Adrenal gland (tissue), 9 donors: ENCODE measurements at regions not wholly inside any gene's neighbourhood (a gene's known extent, or its start where the extent isn't known, plus 50 kb on each side); places are given as distances from the start of the nearest gene placed in this dataset.

Source experiments
- DNase-seq, 7 donors: peaks; one replicate each; pipeline ENCODE4 v3.0.0-alpha.2; 2019 to 2020
- H3K27ac ChIP-seq, 5 donors: fragments of 200-600 bp; sonication (generic) in 4 of 5; 1 replicate in 3 of 5; 2 replicates in 2 of 5; pipeline versions ENCODE4 v1.5.1 to v1.8.0; 2016 to 2020; ENCODE audit warnings: mild to moderate bottlenecking in 1 of 5
- H3K27me3 ChIP-seq: fragments of 200-600 bp; 2 replicates; pipeline ENCODE4 v1.8.0; 2021
- H3K36me3 ChIP-seq, 2 donors: fragments of 200-600 bp; replicated peaks in 1 of 2; 1 replicate in 1 of 2; 2 replicates in 1 of 2; pipeline versions ENCODE4 v1.5.1 to v1.8.0; 2018 to 2022
- H3K4me1 ChIP-seq, 2 donors: fragments of 200-600 bp; replicated peaks in 1 of 2; 1 replicate in 1 of 2; 2 replicates in 1 of 2; pipeline versions ENCODE4 v1.5.1 to v1.8.0; 2018 to 2021
- H3K4me3 ChIP-seq, 4 donors: fragments of 200-600 bp; sonication (generic) in 3 of 4; one replicate each; pipeline ENCODE4 v1.5.1; 2016 to 2018
- H3K9me3 ChIP-seq, 3 donors: fragments of 200-600 bp; sonication (generic) in 1 of 3; replicated peaks in 1 of 3; 1 replicate in 2 of 3; 2 replicates in 1 of 3; pipeline versions ENCODE4 v1.5.1 to v1.8.0; 2016 to 2021
- POLR2A ChIP-seq, 2 donors: fragments of 450-650 bp; IDR thresholded peaks; one replicate each; pipeline ENCODE4 v1.6.1; 2017; ENCODE audit warnings: antibody characterized with exemption in 2 of 2, mild to moderate bottlenecking in 2 of 2, moderate library complexity in 1 of 2
- WGBS, 4 donors: extraction: QIAGEN DNeasy Blood & Tissue Kit in 2 of 4; methylation state at CpG; one replicate each; pipeline versions ENCODE4 v1.1.5 to v1.1.7; 2013 to 2017; 5-methylcytosine and 5-hydroxymethylcytosine counted together
- intact Hi-C, 2 donors: fragments of 100-400 bp; cut with DNase I; formaldehyde crosslinking; loops; one replicate each; pipeline versions ENCODE4 v1.14.1 to v1.15.0; 2022 to 2023
- TF ChIP-seq, protein P1 (sequence below), 6 experiments: fragments of 450-650 bp in 4 of 6; fragments of 200-600 bp in 2 of 6; sonication (generic) in 1 of 6; IDR thresholded peaks; 1 replicate in 5 of 6; 2 replicates in 1 of 6; pipeline versions ENCODE4 v1.5.1 to v1.8.0; 2016 to 2021; ENCODE audit warnings: antibody characterized with exemption in 6 of 6, mild to moderate bottlenecking in 2 of 6, moderate library complexity in 1 of 6
- donor health status: healthy with polysubstance abuse.
- donor health status: Bipolar disorder and iron deficiency.
- donor health status: DM: yes; HTN: yes; CAD: no.
- donor health status: DM: no; HTN: no; CAD: no.
- donor health status: DM: no; HTN: no; CAD: no.

DNA sequence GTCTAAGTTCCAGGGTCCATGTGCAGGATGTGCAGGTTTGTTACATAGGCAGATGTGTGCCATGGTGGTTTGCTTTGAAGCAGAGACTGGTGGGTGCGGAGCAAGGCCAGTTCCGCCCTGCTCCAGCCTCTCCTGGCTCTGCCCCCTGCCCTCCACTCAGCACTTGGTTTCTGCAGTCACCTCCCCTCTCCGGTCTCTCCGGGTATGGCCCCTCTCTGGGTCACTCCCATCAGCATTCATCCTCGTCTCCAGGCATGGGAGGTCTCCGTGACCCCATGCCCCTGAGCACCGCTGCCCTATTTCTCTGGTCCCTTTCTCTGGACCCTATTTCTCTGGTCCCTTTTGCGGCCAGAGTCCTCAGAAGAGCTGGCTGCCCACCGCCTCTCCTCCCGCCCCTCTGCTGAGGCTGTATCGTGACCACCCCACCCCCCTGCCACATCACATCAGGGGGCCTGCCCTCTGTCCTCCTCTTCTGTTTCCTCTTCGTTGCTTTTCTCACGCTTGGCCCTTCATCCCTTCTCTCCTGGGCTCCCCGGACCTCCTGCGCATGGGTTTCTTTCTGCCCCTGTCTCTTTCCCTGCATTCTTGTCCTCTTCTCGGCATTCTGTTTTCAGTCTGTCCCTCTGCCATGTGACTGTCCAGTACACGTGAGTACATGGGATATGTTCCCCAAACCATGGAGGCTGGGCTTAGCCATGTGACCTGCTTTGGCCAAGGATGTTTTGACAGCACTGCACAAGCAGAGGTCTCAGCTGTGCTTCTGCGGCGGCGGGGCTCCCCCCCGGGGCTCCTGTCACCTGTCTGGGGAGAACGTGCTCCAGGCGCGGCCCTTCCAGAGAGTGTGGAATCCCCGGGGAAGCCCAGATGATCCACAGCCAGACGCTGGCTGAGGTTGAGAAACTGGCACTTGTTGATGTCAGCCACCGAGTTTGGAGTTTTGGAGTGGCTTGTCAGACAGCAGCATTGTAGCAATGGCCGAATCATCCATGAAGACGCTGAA, 54.4 kb upstream of the C1orf174 start:
- Histone ChIP-seq H3K4me1 (no peaks in the 10 kb centered on the region), H3K27ac (no peak overlapping the region), H3K9me3 (no peaks in the 10 kb centered on the region), H3K27me3 (no peaks in the 10 kb centered on the region), H3K4me3 (no peak overlapping the region), H3K36me3 (no peaks in the 10 kb centered on the region)
- no peak for TF ChIP-seq POLR2A (IDR thresholded peaks at IDR 0.05)
- TF ChIP-seq, protein P1, sequence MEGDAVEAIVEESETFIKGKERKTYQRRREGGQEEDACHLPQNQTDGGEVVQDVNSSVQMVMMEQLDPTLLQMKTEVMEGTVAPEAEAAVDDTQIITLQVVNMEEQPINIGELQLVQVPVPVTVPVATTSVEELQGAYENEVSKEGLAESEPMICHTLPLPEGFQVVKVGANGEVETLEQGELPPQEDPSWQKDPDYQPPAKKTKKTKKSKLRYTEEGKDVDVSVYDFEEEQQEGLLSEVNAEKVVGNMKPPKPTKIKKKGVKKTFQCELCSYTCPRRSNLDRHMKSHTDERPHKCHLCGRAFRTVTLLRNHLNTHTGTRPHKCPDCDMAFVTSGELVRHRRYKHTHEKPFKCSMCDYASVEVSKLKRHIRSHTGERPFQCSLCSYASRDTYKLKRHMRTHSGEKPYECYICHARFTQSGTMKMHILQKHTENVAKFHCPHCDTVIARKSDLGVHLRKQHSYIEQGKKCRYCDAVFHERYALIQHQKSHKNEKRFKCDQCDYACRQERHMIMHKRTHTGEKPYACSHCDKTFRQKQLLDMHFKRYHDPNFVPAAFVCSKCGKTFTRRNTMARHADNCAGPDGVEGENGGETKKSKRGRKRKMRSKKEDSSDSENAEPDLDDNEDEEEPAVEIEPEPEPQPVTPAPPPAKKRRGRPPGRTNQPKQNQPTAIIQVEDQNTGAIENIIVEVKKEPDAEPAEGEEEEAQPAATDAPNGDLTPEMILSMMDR (IDR thresholded peaks at IDR 0.05), result no peak
- intact Hi-C loops, result no loop called here
- no peak for DNase-seq
- 26 to 43% (median 34%) methylated on average over 23 to 29 of the region's 29 CpGs for WGBS, 4 donors

DNA sequence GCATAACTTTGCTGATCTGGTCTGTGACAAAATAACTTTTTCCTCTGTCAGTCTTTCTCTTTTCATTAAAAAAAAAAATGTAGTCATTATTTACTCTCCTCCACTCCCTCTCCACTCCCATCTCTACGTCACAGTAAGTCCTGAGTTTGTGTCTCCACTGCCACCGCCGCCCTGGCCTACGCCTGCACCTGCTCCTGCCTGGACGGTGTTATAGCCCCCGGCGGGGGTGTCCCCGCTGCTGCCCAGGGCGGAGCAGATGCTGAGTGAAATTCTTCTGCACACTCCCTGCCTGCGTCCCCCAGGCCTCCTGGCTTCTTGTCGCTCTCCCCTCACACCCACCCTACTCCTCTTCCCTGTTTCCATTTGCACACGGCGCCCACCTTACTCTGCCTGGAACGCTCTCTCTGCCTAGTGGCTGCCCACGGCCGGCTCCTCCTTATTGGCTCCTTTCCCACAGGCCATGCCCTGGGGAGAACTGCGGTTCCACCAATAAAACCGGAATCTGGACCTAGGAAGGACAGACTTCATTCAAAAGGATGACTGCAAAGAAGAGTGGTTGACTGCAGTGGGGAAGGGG, 55.2 kb upstream of the C1orf174 start:
- Histone ChIP-seq H3K4me3 (no peak overlapping the region), H3K27me3 (no peaks in the 10 kb centered on the region), H3K4me1 (no peaks in the 10 kb centered on the region), H3K36me3 (no peaks in the 10 kb centered on the region), H3K27ac (no peak overlapping the region), H3K9me3 (no peaks in the 10 kb centered on the region)
- intact Hi-C loops, result no loop called here
- 65 to 71% (median 69%) methylated on average over 18 of the region's 18 CpGs for WGBS, 4 donors
- no peak for TF ChIP-seq POLR2A (IDR thresholded peaks at IDR 0.05)
- TF ChIP-seq, protein P1 (IDR thresholded peaks at IDR 0.05), result no peak
- no peak for DNase-seq

DNA sequence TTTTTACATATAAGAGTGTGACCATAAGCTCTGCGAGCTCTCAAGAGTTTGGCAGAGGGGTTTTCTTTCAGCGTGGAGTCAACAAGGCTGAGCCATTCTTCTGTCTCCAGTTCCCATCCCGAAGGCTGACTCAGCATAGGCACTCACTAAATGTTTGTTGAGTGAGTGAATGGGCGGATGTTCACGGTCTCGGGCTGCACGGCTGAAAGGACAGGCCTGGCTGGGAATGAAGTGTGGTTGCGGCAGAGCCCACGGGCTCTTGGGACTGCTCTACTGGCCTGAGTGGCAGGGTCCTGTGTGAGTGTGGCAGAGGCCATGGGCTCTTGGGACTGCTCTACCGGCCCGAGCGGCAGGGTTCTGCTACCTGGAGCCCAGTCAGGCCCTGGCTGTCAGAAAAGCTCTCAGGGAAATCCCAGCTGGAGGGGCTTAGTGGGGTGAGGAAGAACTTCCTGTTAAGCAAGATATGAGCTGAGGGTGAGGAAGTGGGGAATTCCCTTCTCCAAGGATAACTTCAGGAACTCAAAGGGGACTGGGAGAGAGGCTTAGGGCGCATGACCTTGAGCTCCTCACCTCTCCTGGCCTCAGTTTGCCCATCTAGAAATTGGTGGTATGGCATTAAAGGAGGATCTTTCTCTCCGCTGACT, 56.6 kb upstream of the C1orf174 start:
- TF ChIP-seq, protein P1 (IDR thresholded peaks at IDR 0.05), result no peak
- intact Hi-C loops, result no loop called here
- H3K9me3 ChIP-seq, result no peaks in the 10 kb centered on the region
- H3K27me3 ChIP-seq, result no peaks in the 10 kb centered on the region
- no peaks in the 10 kb centered on the region for H3K4me1 ChIP-seq
- 70 to 86% (median 77%) methylated on average over 10 to 14 of the region's 14 CpGs for WGBS, 4 donors
- no peaks in the 10 kb centered on the region for H3K36me3 ChIP-seq
- no peak overlapping the region for H3K4me3 ChIP-seq
- no peak for DNase-seq
- no peak overlapping the region for H3K27ac ChIP-seq

DNA sequence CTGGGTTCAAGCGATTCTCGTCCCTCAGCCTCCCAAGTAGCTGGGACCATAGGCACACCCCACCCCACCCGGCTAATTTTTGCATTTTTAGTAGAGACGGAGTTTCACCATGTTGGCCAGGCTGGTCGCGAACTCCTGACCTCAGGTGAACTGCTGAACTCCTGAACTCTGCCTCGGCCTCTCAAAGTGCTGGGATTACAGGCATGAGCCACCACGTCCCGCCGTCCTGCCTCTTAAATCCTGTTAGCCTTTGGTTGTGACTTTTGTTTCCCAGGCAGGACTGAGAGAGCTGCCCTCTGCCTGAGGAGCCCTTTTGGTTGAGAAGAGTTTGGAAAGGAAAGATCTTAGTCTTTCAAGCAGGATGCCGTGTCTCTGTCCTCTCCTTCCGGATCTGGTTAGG, 59.3 kb upstream of the C1orf174 start:
- TF ChIP-seq POLR2A (IDR thresholded peaks at IDR 0.05), result no peak
- TF ChIP-seq, protein P1 (IDR thresholded peaks at IDR 0.05), result no peak
- no peak overlapping the region for H3K4me3 ChIP-seq
- H3K27me3 ChIP-seq, result no peaks in the 10 kb centered on the region
- intact Hi-C loops, result no loop called here
- no peaks in the 10 kb centered on the region for H3K4me1 ChIP-seq
- no peaks in the 10 kb centered on the region for H3K9me3 ChIP-seq
- H3K36me3 ChIP-seq, result no peaks in the 10 kb centered on the region
- DNase-seq, result no peak
- WGBS, 4 donors, result 80 to 91% (median 82%) methylated on average over 10 to 12 of the region's 12 CpGs
- H3K27ac ChIP-seq, result no peak overlapping the region
